K562 (cell line): ENCODE measurements at regions not wholly inside any gene's neighbourhood (a gene's known extent, or its start where the extent isn't known, plus 50 kb on each side); places are given as distances from the start of the nearest gene placed in this dataset.

ENCODE experiments used
- ARNT ChIP-seq, 2 experiments: fragments of 450-650 bp; IDR thresholded peaks; 2 replicates each; pipeline ENCODE4 v1.6.1; 2016; ENCODE audit warnings: mild to moderate bottlenecking in 1 of 2
- C11orf30 ChIP-seq: fragments of 450-650 bp; IDR thresholded peaks from 2 replicates; pipeline ENCODE4 v1.6.1; 2016; ENCODE audit warnings: low read depth, mild to moderate bottlenecking
- CXXC5 ChIP-seq: fragments of 250-450 bp; sonication (Bioruptor Pico); IDR thresholded peaks from 2 replicates; pipeline ENCODE4 v1.8.0; 2022; ENCODE audit warnings: inconsistent platforms, mild to moderate bottlenecking, moderate library complexity
- DNMT1 ChIP-seq: fragments of 450-650 bp; IDR thresholded peaks from 2 replicates; pipeline ENCODE4 v1.6.1; 2016; ENCODE audit warnings: antibody characterized with exemption, mild to moderate bottlenecking
- ESRRA ChIP-seq: fragments of 450-650 bp; IDR thresholded peaks from 2 replicates; pipeline ENCODE4 v1.6.1; 2014; ENCODE audit warnings: low read depth, mild to moderate bottlenecking, moderate library complexity, borderline replicate concordance
- FIP1L1 ChIP-seq: fragments of 200-400 bp; formaldehyde crosslinking; IDR thresholded peaks from 2 replicates; pipeline ENCODE4 v1.6.1; 2018; ENCODE audit warnings: mild to moderate bottlenecking, low read depth, low read length; ENCODE audit not compliant: poor library complexity, severe bottlenecking
- FOXJ2 ChIP-seq: fragments of 200-800 bp; sonication (Bioruptor generic); IDR thresholded peaks from 2 replicates; pipeline ENCODE4 v1.6.1; 2016; ENCODE audit warnings: missing genetic modification characterization, missing compliant biosample characterization
- GATAD2B ChIP-seq: fragments of 450-650 bp; IDR thresholded peaks from 2 replicates; pipeline ENCODE4 v1.6.1; 2017; ENCODE audit warnings: mild to moderate bottlenecking, borderline replicate concordance
- HLTF ChIP-seq: fragments of 450-650 bp; IDR thresholded peaks from 2 replicates; pipeline ENCODE4 v1.6.1; 2016
- KDM5B ChIP-seq: fragments of 200-600 bp; sonication (generic); IDR thresholded peaks from 2 replicates; pipeline ENCODE4 v1.6.1; 2012; ENCODE audit warnings: low read depth, mild to moderate bottlenecking, moderate library complexity, low read length, control low read depth, inconsistent platforms; ENCODE audit not compliant: insufficient replicate concordance
- L3MBTL2 ChIP-seq: fragments of 450-650 bp; IDR thresholded peaks from 2 replicates; pipeline ENCODE4 v1.6.1; 2016; ENCODE audit warnings: mild to moderate bottlenecking, moderate library complexity
- MAZ ChIP-seq, 2 experiments: fragments of 450-650 bp in 1 of 2; sonication (generic) in 1 of 2; formaldehyde crosslinking; IDR thresholded peaks in 1 of 2; conservative IDR thresholded peaks in 1 of 2; 2 replicates each; pipeline versions ENCODE4 v1.4.0 to v1.5.0; 2020; ENCODE audit warnings: mild to moderate bottlenecking in 1 of 2, missing genetic modification reagents in 1 of 2
- PRMT5 ChIP-seq: sonication (generic); formaldehyde crosslinking; IDR thresholded peaks from 2 replicates; pipeline ENCODE4 v1.5.0; 2020; ENCODE audit warnings: missing genetic modification reagents
- RBFOX2 ChIP-seq: fragments of 200-400 bp; formaldehyde crosslinking; IDR thresholded peaks from 2 replicates; pipeline ENCODE4 v1.6.1; 2017; ENCODE audit warnings: low read depth, mild to moderate bottlenecking, low read length, moderate library complexity
- THRAP3 ChIP-seq: fragments of 450-650 bp; IDR thresholded peaks from 2 replicates; pipeline ENCODE4 v1.6.1; 2016; ENCODE audit warnings: mild to moderate bottlenecking, inconsistent platforms, borderline replicate concordance
- ZEB2 ChIP-seq: fragments of 450-650 bp; IDR thresholded peaks from 2 replicates; pipeline ENCODE4 v1.6.1; 2016
- TF ChIP-seq, protein P1 (sequence below): sonication (generic); formaldehyde crosslinking; IDR thresholded peaks from 2 replicates; pipeline ENCODE4 v1.8.1; 2023; ENCODE audit warnings: mild to moderate bottlenecking, missing genetic modification reagents
- TF ChIP-seq, protein P2 (sequence below): fragments of 250-450 bp; sonication (Bioruptor Pico); IDR thresholded peaks from 2 replicates; pipeline ENCODE4 v1.5.0; 2022; ENCODE audit warnings: mild to moderate bottlenecking
- TF ChIP-seq, protein P3 (sequence below): fragments of 200-400 bp; formaldehyde crosslinking; IDR thresholded peaks from 2 replicates; pipeline ENCODE4 v1.6.1; 2017; ENCODE audit warnings: mild to moderate bottlenecking, low read depth, low read length, moderate library complexity
- TF ChIP-seq, protein P4 (sequence below): fragments of 250-450 bp; sonication (Bioruptor Pico); IDR thresholded peaks from 2 replicates; pipeline ENCODE4 v1.8.0; 2022; ENCODE audit warnings: inconsistent platforms

- no peak for TF ChIP-seq PRMT5 (CRISPR knock-in tag)
- no peak for TF ChIP-seq GATAD2B
- TF ChIP-seq DNMT1 = no peak
- TF ChIP-seq, protein P1, sequence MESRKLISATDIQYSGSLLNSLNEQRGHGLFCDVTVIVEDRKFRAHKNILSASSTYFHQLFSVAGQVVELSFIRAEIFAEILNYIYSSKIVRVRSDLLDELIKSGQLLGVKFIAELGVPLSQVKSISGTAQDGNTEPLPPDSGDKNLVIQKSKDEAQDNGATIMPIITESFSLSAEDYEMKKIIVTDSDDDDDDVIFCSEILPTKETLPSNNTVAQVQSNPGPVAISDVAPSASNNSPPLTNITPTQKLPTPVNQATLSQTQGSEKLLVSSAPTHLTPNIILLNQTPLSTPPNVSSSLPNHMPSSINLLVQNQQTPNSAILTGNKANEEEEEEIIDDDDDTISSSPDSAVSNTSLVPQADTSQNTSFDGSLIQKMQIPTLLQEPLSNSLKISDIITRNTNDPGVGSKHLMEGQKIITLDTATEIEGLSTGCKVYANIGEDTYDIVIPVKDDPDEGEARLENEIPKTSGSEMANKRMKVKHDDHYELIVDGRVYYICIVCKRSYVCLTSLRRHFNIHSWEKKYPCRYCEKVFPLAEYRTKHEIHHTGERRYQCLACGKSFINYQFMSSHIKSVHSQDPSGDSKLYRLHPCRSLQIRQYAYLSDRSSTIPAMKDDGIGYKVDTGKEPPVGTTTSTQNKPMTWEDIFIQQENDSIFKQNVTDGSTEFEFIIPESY (CRISPR knock-in tag) = no peak
- TF ChIP-seq, protein P2, sequence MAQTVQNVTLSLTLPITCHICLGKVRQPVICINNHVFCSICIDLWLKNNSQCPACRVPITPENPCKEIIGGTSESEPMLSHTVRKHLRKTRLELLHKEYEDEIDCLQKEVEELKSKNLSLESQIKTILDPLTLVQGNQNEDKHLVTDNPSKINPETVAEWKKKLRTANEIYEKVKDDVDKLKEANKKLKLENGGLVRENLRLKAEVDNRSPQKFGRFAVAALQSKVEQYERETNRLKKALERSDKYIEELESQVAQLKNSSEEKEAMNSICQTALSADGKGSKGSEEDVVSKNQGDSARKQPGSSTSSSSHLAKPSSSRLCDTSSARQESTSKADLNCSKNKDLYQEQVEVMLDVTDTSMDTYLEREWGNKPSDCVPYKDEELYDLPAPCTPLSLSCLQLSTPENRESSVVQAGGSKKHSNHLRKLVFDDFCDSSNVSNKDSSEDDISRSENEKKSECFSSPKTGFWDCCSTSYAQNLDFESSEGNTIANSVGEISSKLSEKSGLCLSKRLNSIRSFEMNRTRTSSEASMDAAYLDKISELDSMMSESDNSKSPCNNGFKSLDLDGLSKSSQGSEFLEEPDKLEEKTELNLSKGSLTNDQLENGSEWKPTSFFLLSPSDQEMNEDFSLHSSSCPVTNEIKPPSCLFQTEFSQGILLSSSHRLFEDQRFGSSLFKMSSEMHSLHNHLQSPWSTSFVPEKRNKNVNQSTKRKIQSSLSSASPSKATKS (CRISPR knock-in tag) = no peak
- TF ChIP-seq HLTF = no peak
- peak in 1 of 2 experiments; percentile 56; a peak in 1 of 4 replicates for TF ChIP-seq MAZ (CRISPR knock-in tag; conservative IDR thresholded peaks at IDR 0.05 in 1 of 2, IDR thresholded peaks at IDR 0.05 in 1 of 2)
- no peak for TF ChIP-seq KDM5B
- TF ChIP-seq THRAP3 = no peak
- TF ChIP-seq L3MBTL2 = peak; percentile 62; the same call in 1 of the 2 replicates
- peak; percentile 66 for TF ChIP-seq FIP1L1
- TF ChIP-seq, protein P3, sequence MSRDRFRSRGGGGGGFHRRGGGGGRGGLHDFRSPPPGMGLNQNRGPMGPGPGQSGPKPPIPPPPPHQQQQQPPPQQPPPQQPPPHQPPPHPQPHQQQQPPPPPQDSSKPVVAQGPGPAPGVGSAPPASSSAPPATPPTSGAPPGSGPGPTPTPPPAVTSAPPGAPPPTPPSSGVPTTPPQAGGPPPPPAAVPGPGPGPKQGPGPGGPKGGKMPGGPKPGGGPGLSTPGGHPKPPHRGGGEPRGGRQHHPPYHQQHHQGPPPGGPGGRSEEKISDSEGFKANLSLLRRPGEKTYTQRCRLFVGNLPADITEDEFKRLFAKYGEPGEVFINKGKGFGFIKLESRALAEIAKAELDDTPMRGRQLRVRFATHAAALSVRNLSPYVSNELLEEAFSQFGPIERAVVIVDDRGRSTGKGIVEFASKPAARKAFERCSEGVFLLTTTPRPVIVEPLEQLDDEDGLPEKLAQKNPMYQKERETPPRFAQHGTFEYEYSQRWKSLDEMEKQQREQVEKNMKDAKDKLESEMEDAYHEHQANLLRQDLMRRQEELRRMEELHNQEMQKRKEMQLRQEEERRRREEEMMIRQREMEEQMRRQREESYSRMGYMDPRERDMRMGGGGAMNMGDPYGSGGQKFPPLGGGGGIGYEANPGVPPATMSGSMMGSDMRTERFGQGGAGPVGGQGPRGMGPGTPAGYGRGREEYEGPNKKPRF = no peak
- no peak for TF ChIP-seq C11orf30
- TF ChIP-seq CXXC5 (CRISPR knock-in tag) = peak; percentile 66
- TF ChIP-seq RBFOX2 = peak; percentile 64
- TF ChIP-seq ZEB2 = no peak
- no peak for TF ChIP-seq FOXJ2 (tag)
- TF ChIP-seq, protein P4, sequence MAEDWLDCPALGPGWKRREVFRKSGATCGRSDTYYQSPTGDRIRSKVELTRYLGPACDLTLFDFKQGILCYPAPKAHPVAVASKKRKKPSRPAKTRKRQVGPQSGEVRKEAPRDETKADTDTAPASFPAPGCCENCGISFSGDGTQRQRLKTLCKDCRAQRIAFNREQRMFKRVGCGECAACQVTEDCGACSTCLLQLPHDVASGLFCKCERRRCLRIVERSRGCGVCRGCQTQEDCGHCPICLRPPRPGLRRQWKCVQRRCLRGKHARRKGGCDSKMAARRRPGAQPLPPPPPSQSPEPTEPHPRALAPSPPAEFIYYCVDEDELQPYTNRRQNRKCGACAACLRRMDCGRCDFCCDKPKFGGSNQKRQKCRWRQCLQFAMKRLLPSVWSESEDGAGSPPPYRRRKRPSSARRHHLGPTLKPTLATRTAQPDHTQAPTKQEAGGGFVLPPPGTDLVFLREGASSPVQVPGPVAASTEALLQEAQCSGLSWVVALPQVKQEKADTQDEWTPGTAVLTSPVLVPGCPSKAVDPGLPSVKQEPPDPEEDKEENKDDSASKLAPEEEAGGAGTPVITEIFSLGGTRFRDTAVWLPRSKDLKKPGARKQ = no peak
- no peak for TF ChIP-seq ESRRA
- TF ChIP-seq ARNT (IDR thresholded peaks at IDR 0.05) = no peak
Observed at GRCh38 chr9:33676746-33677505, 118.4 kb upstream of the PRSS3 start (continued).
